HUES64 (cell line): ENCODE measurements at regions not wholly inside any gene's neighbourhood (a gene's known extent, or its start where the extent isn't known, plus 50 kb on each side); places are given as distances from the start of the nearest gene placed in this dataset.

Experiments used
- H3K27ac ChIP-seq: 2 replicates; pipeline ENCODE4 v1.7.0; 2013; ENCODE audit warnings: low read depth, low read length, inconsistent platforms
- H3K27me3 ChIP-seq: 2 replicates; pipeline ENCODE4 v1.6.1; 2013; ENCODE audit warnings: mild to moderate bottlenecking, low read length; ENCODE audit not compliant: insufficient read depth
- H3K36me3 ChIP-seq: 2 replicates; pipeline ENCODE4 v1.6.1; 2013; ENCODE audit warnings: mild to moderate bottlenecking, low read length; ENCODE audit not compliant: insufficient read depth
- H3K4me1 ChIP-seq: 2 replicates; pipeline ENCODE4 v1.6.1; 2013; ENCODE audit warnings: mild to moderate bottlenecking, low read length, moderate library complexity; ENCODE audit not compliant: insufficient read depth
- H3K4me3 ChIP-seq: 2 replicates; pipeline ENCODE4 v1.5.1; 2013; ENCODE audit warnings: mild to moderate bottlenecking, low read length, moderate library complexity
- H3K9ac ChIP-seq: 2 replicates; pipeline ENCODE4 v1.6.1; 2013; ENCODE audit warnings: mild to moderate bottlenecking, low read depth, low read length
- H3K9me3 ChIP-seq: 2 replicates; pipeline ENCODE4 v1.6.1; 2013; ENCODE audit warnings: low read depth, low read length; ENCODE audit not compliant: insufficient read depth
- WGBS: fragments of 150-250, 120-280 bp; methylation state at CpG from one replicate; pipeline ENCODE4 v1.1.7; 2013; ENCODE audit warnings: missing lambda C conversion rate; 5-methylcytosine and 5-hydroxymethylcytosine counted together

DNA sequence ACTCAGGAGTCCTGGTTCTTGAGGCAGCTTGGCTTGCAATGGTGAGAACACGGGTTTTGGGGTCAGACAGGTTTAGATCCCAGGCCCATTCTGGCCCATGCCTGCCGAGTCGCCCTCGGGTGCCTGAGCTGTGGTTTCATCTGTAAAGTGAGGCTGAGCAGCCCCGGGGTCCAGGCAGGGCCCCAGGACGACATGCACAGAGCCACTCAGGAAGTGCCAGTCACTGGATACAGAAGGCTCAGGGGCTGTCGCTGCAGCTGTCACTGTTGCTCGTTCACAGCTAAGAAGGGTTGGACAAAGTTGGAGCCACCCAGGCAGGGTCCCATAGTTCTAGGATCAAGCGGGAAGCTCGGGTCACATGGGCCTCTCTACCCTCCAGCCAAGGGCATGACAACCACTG lies 403.1 kb downstream of the BCL11B start:
- Histone ChIP-seq H3K9ac (no peak overlapping the region), H3K36me3 (no peaks in the 10 kb centered on the region), H3K4me3 (no peak overlapping the region), H3K27me3 (no peaks in the 10 kb centered on the region), H3K9me3 (no peaks in the 10 kb centered on the region), H3K27ac (no peak overlapping the region), H3K4me1 (no peaks in the 10 kb centered on the region)
- 93% methylated on average over 10 of the region's 10 CpGs for WGBS

DNA sequence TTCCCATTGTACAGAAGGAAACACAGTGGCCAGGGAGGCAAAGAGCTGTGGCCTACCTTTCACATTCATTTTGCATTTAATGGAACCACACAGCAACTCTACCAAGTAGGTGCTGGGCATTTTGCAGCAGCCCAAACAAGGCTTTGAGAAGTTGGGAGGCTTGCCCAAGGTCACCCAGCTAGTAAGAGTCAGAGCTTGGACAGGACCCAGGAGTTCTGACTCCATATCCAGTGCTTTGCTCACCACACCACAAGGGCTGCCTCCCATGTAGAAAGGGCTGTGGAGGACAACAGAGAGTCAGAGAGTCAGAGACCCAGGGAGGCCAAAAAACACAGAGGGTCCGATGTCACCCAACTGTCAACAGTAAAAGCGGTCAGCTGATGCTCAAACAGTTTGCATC lies 400.2 kb downstream of the BCL11B start:
- no peaks in the 10 kb centered on the region for H3K9me3 ChIP-seq
- H3K4me1 ChIP-seq: no peaks in the 10 kb centered on the region
- no peaks in the 10 kb centered on the region for H3K36me3 ChIP-seq
- H3K27ac ChIP-seq: no peak overlapping the region
- no peak overlapping the region for H3K9ac ChIP-seq
- 95% methylated on average over 2 of the region's 2 CpGs for WGBS
- H3K27me3 ChIP-seq: no peaks in the 10 kb centered on the region
- H3K4me3 ChIP-seq: no peak overlapping the region

DNA sequence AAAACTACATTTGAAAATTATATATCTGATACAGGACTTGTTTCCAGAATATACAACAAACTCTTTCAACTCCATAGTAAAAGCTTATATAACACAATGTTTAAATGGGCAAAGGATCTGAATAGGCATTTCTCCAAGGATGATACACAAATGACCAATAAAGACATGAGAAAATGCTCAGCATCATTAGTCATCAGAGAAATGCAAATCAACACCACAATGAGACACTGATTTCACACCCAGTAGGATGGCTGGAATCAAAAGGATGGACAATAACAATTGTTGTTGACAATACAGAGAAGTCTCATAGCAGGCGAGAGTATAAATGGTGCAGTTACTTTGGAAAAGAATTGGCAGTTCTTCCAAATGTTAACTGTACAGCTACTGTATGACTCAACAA lies 394.9 kb downstream of the BCL11B start:
- Histone ChIP-seq H3K36me3 (no peaks in the 10 kb centered on the region), H3K4me1 (no peaks in the 10 kb centered on the region), H3K27ac (no peak overlapping the region), H3K9me3 (no peaks in the 10 kb centered on the region), H3K27me3 (no peaks in the 10 kb centered on the region), H3K4me3 (no peak overlapping the region), H3K9ac (no peak overlapping the region)
- 93% methylated on average over 1 of the region's 1 CpG for WGBS

GRCh38 chr14:98878282-98878681 lies 393.7 kb downstream of the BCL11B start:
- 97% methylated on average over 3 of the region's 3 CpGs for WGBS
- Histone ChIP-seq H3K27ac (no peak overlapping the region), H3K9ac (no peak overlapping the region), H3K9me3 (no peaks in the 10 kb centered on the region), H3K4me3 (no peak overlapping the region), H3K36me3 (no peaks in the 10 kb centered on the region), H3K27me3 (no peaks in the 10 kb centered on the region), H3K4me1 (no peaks in the 10 kb centered on the region)

GRCh38 chr14:98886982-98887381 lies 385.0 kb downstream of the BCL11B start:
- Histone ChIP-seq H3K36me3 (no peaks in the 10 kb centered on the region), H3K27me3 (no peaks in the 10 kb centered on the region), H3K27ac (no peak overlapping the region), H3K4me3 (no peak overlapping the region), H3K4me1 (peaks cover 10% of the 10 kb centered on the region; the same call in 1 of the 2 replicates), H3K9me3 (peaks cover 3% of the 10 kb centered on the region; the same call in 1 of the 2 replicates), H3K9ac (no peak overlapping the region)
- 92% methylated on average over 8 of the region's 8 CpGs for WGBS

GRCh38 chr14:98888281-98888680 lies 383.7 kb downstream of the BCL11B start:
- Histone ChIP-seq H3K4me3 (no peak overlapping the region), H3K27me3 (no peaks in the 10 kb centered on the region), H3K9me3 (peaks cover 3% of the 10 kb centered on the region; the same call in 1 of the 2 replicates), H3K36me3 (no peaks in the 10 kb centered on the region), H3K9ac (no peak overlapping the region), H3K4me1 (peaks cover 10% of the 10 kb centered on the region; the same call in 1 of the 2 replicates), H3K27ac (no peak overlapping the region)
- 83% methylated on average over 3 of the region's 3 CpGs for WGBS

DNA sequence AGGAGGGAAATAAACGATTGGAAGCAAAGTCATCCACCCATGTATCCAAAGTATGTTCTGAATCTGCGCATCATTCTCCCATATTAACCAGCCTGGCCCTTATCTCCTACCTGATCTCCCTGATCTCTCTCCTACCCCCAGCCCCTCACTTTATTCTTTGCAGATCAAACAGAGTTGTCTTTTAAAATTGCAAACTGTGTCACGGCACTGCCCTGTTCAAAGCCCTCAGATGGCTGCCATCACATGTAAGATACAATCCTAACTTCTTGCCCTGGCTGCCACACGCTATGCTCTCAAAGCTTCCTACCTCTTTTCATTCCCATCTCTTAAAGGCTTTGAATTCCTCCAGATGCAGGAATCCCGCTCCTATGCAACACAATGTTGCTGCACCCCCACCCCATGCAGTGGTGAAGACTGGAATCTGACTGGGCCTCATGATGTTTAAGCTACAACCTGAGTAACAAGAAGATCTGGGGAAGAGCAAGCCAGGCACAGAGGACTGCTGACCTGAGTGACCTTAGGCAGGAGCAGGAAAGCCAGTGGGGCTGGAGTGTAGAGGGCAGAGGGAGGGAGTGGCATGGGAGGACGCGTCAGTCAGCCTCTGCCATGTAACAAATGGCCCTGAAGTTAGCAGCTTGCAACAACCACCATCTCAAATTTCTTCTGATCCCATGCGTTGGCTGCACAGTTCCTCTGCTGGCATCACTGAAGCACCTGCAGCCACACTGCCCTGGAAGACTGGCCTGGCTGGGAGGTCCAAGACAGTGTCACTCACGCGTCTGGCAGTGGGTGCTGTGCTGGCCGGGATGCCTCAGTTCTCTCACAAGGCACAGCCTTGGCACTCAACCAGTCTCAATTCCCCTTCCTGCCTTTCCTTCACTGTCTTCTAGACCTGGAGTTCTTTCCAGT lies 382.8 kb downstream of the BCL11B start:
- Histone ChIP-seq H3K9me3 (peaks cover 3% of the 10 kb centered on the region; the same call in 1 of the 2 replicates), H3K9ac (no peak overlapping the region), H3K36me3 (no peaks in the 10 kb centered on the region), H3K27ac (peak overlapping the region; percentile 21; the same call in 1 of the 2 replicates), H3K27me3 (no peaks in the 10 kb centered on the region), H3K4me1 (peaks cover 10% of the 10 kb centered on the region; the same call in 1 of the 2 replicates), H3K4me3 (no peak overlapping the region)
- WGBS: 91% methylated on average over 11 of the region's 11 CpGs

DNA sequence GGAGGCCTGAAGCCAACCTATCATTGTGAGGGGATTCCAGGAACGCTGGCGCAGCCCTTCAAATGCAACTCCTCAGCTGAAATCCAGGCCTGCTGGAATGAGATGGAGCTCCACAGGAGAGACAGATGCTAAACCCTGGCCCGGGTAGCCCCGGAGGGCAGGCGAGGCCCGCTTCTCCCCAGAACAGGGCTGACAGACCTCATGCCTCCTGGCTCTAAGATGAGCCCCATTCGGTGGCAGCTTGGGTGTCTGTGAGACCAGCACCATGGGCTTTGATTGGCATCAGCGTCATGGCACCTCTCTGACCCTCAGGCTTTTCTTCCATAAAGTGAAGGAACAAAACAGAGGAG lies 382.2 kb downstream of the BCL11B start:
- WGBS: 94% methylated on average over 8 of the region's 8 CpGs

GRCh38 chr14:98890556-98891340 lies 381.2 kb downstream of the BCL11B start:
- Histone ChIP-seq H3K27ac (no peak overlapping the region), H3K27me3 (no peaks in the 10 kb centered on the region), H3K4me3 (no peak overlapping the region), H3K9me3 (peaks cover 3% of the 10 kb centered on the region; the same call in 1 of the 2 replicates), H3K4me1 (peaks cover 10% of the 10 kb centered on the region; the same call in 1 of the 2 replicates), H3K9ac (no peak overlapping the region), H3K36me3 (no peaks in the 10 kb centered on the region)
- 82% methylated on average over 13 of the region's 13 CpGs for WGBS

More for the DNA sequence above, 382.2 kb downstream of the BCL11B start:
- no peak overlapping the region for H3K27ac ChIP-seq
- H3K9me3 ChIP-seq: peaks cover 3% of the 10 kb centered on the region; the same call in 1 of the 2 replicates
- H3K27me3 ChIP-seq: no peaks in the 10 kb centered on the region
- H3K4me1 ChIP-seq: peaks cover 10% of the 10 kb centered on the region; the same call in 1 of the 2 replicates
- H3K9ac ChIP-seq: no peak overlapping the region
- H3K36me3 ChIP-seq: no peaks in the 10 kb centered on the region
- H3K4me3 ChIP-seq: no peak overlapping the region

- Histone ChIP-seq H3K4me1 (peaks cover 9% of the 10 kb centered on the region; the same call in 1 of the 2 replicates), H3K36me3 (no peaks in the 10 kb centered on the region), H3K9ac (no peak overlapping the region), H3K4me3 (no peak overlapping the region), H3K27me3 (no peaks in the 10 kb centered on the region), H3K27ac (no peak overlapping the region), H3K9me3 (peaks cover 3% of the 10 kb centered on the region; the same call in 1 of the 2 replicates)
These were observed 378.3 kb downstream of the BCL11B start for GRCh38 chr14:98893675-98894074.

DNA sequence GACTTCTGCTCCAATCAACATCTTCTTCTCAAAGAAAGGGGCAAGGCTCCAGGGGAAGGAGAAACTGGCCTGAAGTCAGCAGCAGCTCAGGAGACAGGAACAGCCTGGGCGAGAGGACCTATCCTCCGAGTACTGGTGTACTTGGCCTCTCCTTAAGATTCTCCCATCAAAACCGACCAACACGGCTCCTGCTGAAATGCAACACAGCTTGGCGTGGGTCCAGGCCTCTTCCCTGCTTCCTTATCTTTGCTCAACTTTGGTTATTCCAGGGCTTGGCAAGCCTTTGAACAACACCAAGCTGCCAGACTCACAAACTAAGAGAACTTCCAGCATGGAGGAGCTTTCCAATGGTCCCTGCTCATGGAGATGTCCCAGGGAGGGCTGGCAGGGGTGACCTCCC lies 377.4 kb downstream of the BCL11B start:
- Histone ChIP-seq H3K4me3 (no peak overlapping the region), H3K36me3 (no peaks in the 10 kb centered on the region), H3K9ac (no peak overlapping the region), H3K27me3 (no peaks in the 10 kb centered on the region), H3K4me1 (peaks cover 5% of the 10 kb centered on the region; the same call in 1 of the 2 replicates), H3K9me3 (no peaks in the 10 kb centered on the region), H3K27ac (no peak overlapping the region)
- 91% methylated on average over 5 of the region's 5 CpGs for WGBS
